ENCODE measurements at regions not wholly inside any gene's neighbourhood (a gene's known extent, or its start where the extent isn't known, plus 50 kb on each side); places are given as distances from the start of the nearest gene placed in this dataset.

- no peak overlapping the region for H3K27ac Mint-ChIP-seq (ENCODE audit: unreplicated experiment)
- TF ChIP-seq, protein P1, sequence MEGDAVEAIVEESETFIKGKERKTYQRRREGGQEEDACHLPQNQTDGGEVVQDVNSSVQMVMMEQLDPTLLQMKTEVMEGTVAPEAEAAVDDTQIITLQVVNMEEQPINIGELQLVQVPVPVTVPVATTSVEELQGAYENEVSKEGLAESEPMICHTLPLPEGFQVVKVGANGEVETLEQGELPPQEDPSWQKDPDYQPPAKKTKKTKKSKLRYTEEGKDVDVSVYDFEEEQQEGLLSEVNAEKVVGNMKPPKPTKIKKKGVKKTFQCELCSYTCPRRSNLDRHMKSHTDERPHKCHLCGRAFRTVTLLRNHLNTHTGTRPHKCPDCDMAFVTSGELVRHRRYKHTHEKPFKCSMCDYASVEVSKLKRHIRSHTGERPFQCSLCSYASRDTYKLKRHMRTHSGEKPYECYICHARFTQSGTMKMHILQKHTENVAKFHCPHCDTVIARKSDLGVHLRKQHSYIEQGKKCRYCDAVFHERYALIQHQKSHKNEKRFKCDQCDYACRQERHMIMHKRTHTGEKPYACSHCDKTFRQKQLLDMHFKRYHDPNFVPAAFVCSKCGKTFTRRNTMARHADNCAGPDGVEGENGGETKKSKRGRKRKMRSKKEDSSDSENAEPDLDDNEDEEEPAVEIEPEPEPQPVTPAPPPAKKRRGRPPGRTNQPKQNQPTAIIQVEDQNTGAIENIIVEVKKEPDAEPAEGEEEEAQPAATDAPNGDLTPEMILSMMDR (conservative IDR thresholded peaks at IDR 0.05), result no peak
- no peaks in the 10 kb centered on the region for H3K36me3 Mint-ChIP-seq (ENCODE audit: low read depth)
- no peak overlapping the region for H3K4me3 Mint-ChIP-seq
- H3K4me1 Mint-ChIP-seq, result no peaks in the 10 kb centered on the region
- no peaks in the 10 kb centered on the region for H3K9me3 Mint-ChIP-seq
- no peak for DNase-seq (ENCODE audit: low read depth, low spot score)
- peaks cover 29% of the 10 kb centered on the region for H3K27me3 Mint-ChIP-seq (ENCODE audit: low read depth)
These were observed 51.9 kb upstream of the TSPAN11 start for GRCh38 chr12:30874455-30875321.

DNA sequence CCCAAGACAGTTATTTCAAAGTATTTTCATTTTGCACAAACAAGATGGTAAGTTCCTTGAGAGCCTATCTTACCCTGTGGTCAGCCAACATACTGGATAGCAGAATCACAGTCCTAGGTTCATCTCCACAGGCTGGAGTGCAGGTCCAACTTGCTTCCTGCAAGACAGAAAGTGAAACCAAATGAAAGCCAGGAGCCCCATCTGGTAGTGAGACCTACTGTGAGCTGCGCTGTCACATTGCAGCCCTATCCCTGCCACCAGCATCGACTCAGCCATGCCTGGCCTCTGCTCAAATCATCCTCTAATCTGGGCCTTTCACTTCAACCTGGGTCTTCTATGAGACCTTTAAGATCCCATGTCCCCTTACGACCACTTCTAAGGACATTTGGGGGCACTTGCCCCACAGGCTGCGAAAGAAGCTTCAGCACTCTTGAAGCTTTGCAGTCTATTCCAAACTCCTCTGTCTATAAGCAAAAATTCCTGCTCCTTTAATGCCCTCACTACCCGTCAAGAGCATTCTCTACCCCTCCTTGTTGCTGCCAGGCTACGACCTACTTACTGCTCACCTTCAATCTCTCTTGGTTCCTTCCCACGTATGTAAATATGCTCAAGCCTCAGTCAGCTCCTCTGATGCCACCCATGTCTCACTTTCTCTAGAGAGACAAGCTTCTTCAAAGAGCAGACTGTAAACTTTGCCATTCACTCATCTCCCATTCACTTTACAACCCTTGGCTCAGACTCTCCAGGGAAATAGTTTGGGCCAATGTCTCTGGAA, 55.9 kb upstream of the TSPAN11 start:
- Mint-ChIP-seq H3K27ac (ENCODE audit: unreplicated experiment) (no peak overlapping the region), H3K9me3 (peaks cover 8% of the 10 kb centered on the region), H3K27me3 (ENCODE audit: low read depth) (peaks cover 8% of the 10 kb centered on the region), H3K4me3 (no peak overlapping the region), H3K4me1 (no peaks in the 10 kb centered on the region), H3K36me3 (ENCODE audit: low read depth) (peaks cover 5% of the 10 kb centered on the region)
- TF ChIP-seq, protein P1 (conservative IDR thresholded peaks at IDR 0.05), result no peak
- no peak for DNase-seq (ENCODE audit: low read depth, low spot score)

DNA sequence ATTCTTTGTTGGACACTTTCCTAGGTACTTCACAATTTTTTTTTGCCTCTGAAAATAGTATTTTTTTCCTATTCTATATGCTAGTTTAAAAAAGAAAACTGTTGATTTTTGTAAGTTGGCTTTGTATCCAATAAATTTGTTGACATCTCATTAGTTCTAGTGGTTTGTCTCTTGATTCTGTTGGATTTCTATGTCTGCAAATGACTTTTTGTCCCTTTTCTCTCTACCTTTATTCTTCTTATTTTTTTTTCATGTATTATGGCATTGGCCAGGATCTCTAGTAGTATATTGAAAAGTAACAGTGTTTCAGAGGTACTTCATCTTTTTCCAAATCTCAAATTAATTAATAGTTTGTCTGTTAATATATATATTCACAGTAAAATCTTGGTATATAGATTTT, 59.1 kb upstream of the TSPAN11 start:
- H3K4me3 Mint-ChIP-seq, result no peak overlapping the region
- H3K27ac Mint-ChIP-seq (ENCODE audit: unreplicated experiment), result no peak overlapping the region
- peaks cover 8% of the 10 kb centered on the region for H3K27me3 Mint-ChIP-seq (ENCODE audit: low read depth)
- H3K9me3 Mint-ChIP-seq, result peaks cover 12% of the 10 kb centered on the region
- TF ChIP-seq, protein P1 (conservative IDR thresholded peaks at IDR 0.05), result no peak
- H3K36me3 Mint-ChIP-seq (ENCODE audit: low read depth), result peaks cover 6% of the 10 kb centered on the region
- DNase-seq (ENCODE audit: low read depth, low spot score), result no peak
- no peaks in the 10 kb centered on the region for H3K4me1 Mint-ChIP-seq

DNA sequence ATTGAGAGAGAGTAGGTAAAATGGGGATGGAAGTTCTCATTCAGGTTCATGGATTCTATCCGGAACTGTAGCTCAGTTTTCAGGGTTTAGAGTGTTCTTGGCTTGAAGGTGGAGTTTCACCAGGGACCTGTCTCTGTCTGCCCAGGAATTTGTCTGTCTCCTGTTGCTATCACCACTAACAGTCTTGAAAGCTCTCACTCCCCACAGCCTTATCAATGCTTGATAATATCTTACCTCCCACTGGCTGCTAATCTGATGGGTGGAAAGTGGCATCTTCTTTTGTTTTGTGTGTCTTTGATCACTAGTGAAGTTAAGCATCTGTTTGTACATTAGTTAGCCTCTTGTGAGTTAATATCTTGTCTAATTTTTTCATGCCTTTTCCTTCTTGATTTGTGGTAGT, 60.3 kb upstream of the TSPAN11 start:
- no peak for DNase-seq (ENCODE audit: low read depth, low spot score)
- Mint-ChIP-seq H3K27me3 (ENCODE audit: low read depth) (peaks cover 8% of the 10 kb centered on the region), H3K4me1 (no peaks in the 10 kb centered on the region), H3K27ac (ENCODE audit: unreplicated experiment) (no peak overlapping the region), H3K4me3 (no peak overlapping the region), H3K36me3 (ENCODE audit: low read depth) (peaks cover 6% of the 10 kb centered on the region), H3K9me3 (peaks cover 12% of the 10 kb centered on the region)
- TF ChIP-seq, protein P1 (conservative IDR thresholded peaks at IDR 0.05), result no peak

GRCh38 chr12:30863839-30864238, 62.7 kb upstream of the TSPAN11 start:
- Mint-ChIP-seq H3K27me3 (ENCODE audit: low read depth) (peaks cover 8% of the 10 kb centered on the region), H3K4me1 (no peaks in the 10 kb centered on the region), H3K9me3 (peaks cover 12% of the 10 kb centered on the region), H3K36me3 (ENCODE audit: low read depth) (peaks cover 6% of the 10 kb centered on the region), H3K27ac (ENCODE audit: unreplicated experiment) (no peak overlapping the region), H3K4me3 (no peak overlapping the region)
- TF ChIP-seq, protein P1 (conservative IDR thresholded peaks at IDR 0.05), result no peak
- no peak for DNase-seq (ENCODE audit: low read depth, low spot score)

All from neural crest cell (in vitro differentiated cells).